ENCODE measurements at regions not wholly inside any gene's neighbourhood (a gene's known extent, or its start where the extent isn't known, plus 50 kb on each side); places are given as distances from the start of the nearest gene placed in this dataset.

DNA sequence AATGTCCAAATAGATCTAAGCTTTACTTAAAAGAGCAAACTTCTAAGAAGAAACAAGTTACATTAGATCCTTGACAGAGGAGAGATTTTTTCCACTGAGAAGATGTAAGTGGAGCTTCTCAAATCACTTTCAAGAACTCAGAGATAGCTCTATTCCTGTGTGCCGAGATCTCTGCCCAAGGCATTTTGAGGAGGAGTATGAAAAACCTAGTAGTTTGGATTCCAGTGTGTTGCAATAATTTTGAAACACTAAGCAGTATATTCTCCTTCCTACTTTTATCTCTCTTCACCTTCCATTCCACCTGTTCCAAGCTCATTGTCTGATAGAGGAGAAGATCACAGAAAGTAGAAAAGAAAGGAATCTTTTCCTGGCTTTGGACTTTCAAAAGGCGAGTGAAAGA lies 192.0 kb upstream of the TANK start:
- TF ChIP-seq, protein P1, sequence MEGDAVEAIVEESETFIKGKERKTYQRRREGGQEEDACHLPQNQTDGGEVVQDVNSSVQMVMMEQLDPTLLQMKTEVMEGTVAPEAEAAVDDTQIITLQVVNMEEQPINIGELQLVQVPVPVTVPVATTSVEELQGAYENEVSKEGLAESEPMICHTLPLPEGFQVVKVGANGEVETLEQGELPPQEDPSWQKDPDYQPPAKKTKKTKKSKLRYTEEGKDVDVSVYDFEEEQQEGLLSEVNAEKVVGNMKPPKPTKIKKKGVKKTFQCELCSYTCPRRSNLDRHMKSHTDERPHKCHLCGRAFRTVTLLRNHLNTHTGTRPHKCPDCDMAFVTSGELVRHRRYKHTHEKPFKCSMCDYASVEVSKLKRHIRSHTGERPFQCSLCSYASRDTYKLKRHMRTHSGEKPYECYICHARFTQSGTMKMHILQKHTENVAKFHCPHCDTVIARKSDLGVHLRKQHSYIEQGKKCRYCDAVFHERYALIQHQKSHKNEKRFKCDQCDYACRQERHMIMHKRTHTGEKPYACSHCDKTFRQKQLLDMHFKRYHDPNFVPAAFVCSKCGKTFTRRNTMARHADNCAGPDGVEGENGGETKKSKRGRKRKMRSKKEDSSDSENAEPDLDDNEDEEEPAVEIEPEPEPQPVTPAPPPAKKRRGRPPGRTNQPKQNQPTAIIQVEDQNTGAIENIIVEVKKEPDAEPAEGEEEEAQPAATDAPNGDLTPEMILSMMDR (IDR thresholded peaks at IDR 0.05): no peak
- TF ChIP-seq POLR2A (IDR thresholded peaks at IDR 0.05; ENCODE audit: low read length) (no peak), HOXB5 (CRISPR knock-in tag; IDR thresholded peaks at IDR 0.05) (no peak), SMC3 (IDR thresholded peaks at IDR 0.05) (no peak), TP53 (CRISPR knock-in tag; IDR thresholded peaks at IDR 0.05) (no peak), CBX8 (IDR thresholded peaks at IDR 0.05) (no peak), RNF2 (IDR thresholded peaks at IDR 0.05; ENCODE audit: borderline replicate concordance, low read depth) (no peak), ESRRA (IDR thresholded peaks at IDR 0.05; ENCODE audit: borderline replicate concordance, low read length) (no peak), EP300 (IDR thresholded peaks at IDR 0.05) (no peak), JUNB (IDR thresholded peaks at IDR 0.05) (no peak), BHLHE40 (IDR thresholded peaks at IDR 0.05; ENCODE audit: low read depth, low read length) (no peak), CHD2 (IDR thresholded peaks at IDR 0.05; ENCODE audit: low read length, partially characterized antibody) (no peak)
- TF ChIP-seq, protein P2, sequence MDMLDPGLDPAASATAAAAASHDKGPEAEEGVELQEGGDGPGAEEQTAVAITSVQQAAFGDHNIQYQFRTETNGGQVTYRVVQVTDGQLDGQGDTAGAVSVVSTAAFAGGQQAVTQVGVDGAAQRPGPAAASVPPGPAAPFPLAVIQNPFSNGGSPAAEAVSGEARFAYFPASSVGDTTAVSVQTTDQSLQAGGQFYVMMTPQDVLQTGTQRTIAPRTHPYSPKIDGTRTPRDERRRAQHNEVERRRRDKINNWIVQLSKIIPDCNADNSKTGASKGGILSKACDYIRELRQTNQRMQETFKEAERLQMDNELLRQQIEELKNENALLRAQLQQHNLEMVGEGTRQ (IDR thresholded peaks at IDR 0.05): no peak
